Urinary bladder (tissue), 3 donors: ENCODE measurements at regions not wholly inside any gene's neighbourhood (a gene's known extent, or its start where the extent isn't known, plus 50 kb on each side); places are given as distances from the start of the nearest gene placed in this dataset.
"Not testable (repeated sequence)": the region's sequence is repeated elsewhere in the genome, so short reads cannot be mapped to it uniquely, and the experiment has no call there.

Experiments used
- DNase-seq: peaks from one replicate; pipeline ENCODE4 v3.0.0-alpha.2; 2015; ENCODE audit errors: extremely low spot score
- H3K27ac ChIP-seq: one replicate; pipeline ENCODE4 v1.5.1; 2013; ENCODE audit warnings: low read depth, mild to moderate bottlenecking, moderate library complexity
- H3K36me3 ChIP-seq: one replicate; pipeline ENCODE4 v1.6.1; 2013; ENCODE audit warnings: mild to moderate bottlenecking, moderate library complexity; ENCODE audit not compliant: insufficient read depth
- H3K4me1 ChIP-seq: one replicate; pipeline ENCODE4 v1.6.1; 2013; ENCODE audit warnings: mild to moderate bottlenecking, moderate library complexity; ENCODE audit not compliant: insufficient read depth
- H3K4me3 ChIP-seq: one replicate; pipeline ENCODE4 v1.5.1; 2013; ENCODE audit warnings: low read depth, low read length
- WGBS: extraction: QIAGEN DNeasy Blood & Tissue Kit; methylation state at CpG from one replicate; pipeline ENCODE4 v1.1.7; 2013; 5-methylcytosine and 5-hydroxymethylcytosine counted together
- donor health status: healthy with polysubstance abuse.
- donor health status: healthy.

GRCh38 chr2:138414014-138414413, 87.6 kb upstream of the SPOPL start:
- H3K4me3 ChIP-seq, result no peak overlapping the region
- no peak for DNase-seq
- no peaks in the 10 kb centered on the region for H3K4me1 ChIP-seq
- H3K27ac ChIP-seq, result no peak overlapping the region
- 96% methylated on average over 1 of the region's 1 CpG for WGBS
- no peaks in the 10 kb centered on the region for H3K36me3 ChIP-seq

- Histone ChIP-seq H3K27ac (no peak overlapping the region), H3K4me3 (no peak overlapping the region), H3K36me3 (no peaks in the 10 kb centered on the region), H3K4me1 (no peaks in the 10 kb centered on the region)
- no peak for DNase-seq
- 72% methylated on average over 5 of the region's 5 CpGs for WGBS
Observed at GRCh38 chr2:138415985-138416384, 85.6 kb upstream of the SPOPL start.

GRCh38 chr2:138418453-138418852, 83.1 kb upstream of the SPOPL start:
- Histone ChIP-seq H3K4me3 (no peak overlapping the region), H3K36me3 (no peaks in the 10 kb centered on the region), H3K4me1 (no peaks in the 10 kb centered on the region), H3K27ac (no peak overlapping the region)
- 93% methylated on average over 2 of the region's 2 CpGs for WGBS
- no peak for DNase-seq

GRCh38 chr2:138421315-138421970, 80.1 kb upstream of the SPOPL start:
- no peaks in the 10 kb centered on the region for H3K36me3 ChIP-seq
- H3K4me3 ChIP-seq, result no peak overlapping the region
- no peak overlapping the region for H3K27ac ChIP-seq
- no peak for DNase-seq
- H3K4me1 ChIP-seq, result no peaks in the 10 kb centered on the region
- 75% methylated on average over 3 of the region's 3 CpGs for WGBS

GRCh38 chr2:138421971-138422335, 79.6 kb upstream of the SPOPL start:
- no peak for DNase-seq
- H3K36me3 ChIP-seq, result no peaks in the 10 kb centered on the region
- H3K4me3 ChIP-seq, result no peak overlapping the region
- H3K27ac ChIP-seq, result no peak overlapping the region
- no peaks in the 10 kb centered on the region for H3K4me1 ChIP-seq

- WGBS, result 89% methylated on average over 2 of the region's 2 CpGs
- no peaks in the 10 kb centered on the region for H3K36me3 ChIP-seq
- DNase-seq, result no peak
Observed at GRCh38 chr2:138423198-138423597, 78.4 kb upstream of the SPOPL start.

GRCh38 chr2:138423745-138424144, 77.8 kb upstream of the SPOPL start:
- no peak overlapping the region for H3K4me3 ChIP-seq
- DNase-seq, result no peak
- WGBS, result 93% methylated on average over 1 of the region's 1 CpG
- H3K27ac ChIP-seq, result no peak overlapping the region
- H3K4me1 ChIP-seq, result no peaks in the 10 kb centered on the region
- no peaks in the 10 kb centered on the region for H3K36me3 ChIP-seq

More at GRCh38 chr2:138423198-138423597, 78.4 kb upstream of the SPOPL start:
- no peaks in the 10 kb centered on the region for H3K4me1 ChIP-seq
- H3K27ac ChIP-seq, result no peak overlapping the region
- no peak overlapping the region for H3K4me3 ChIP-seq

GRCh38 chr2:138424436-138425140, 77.0 kb upstream of the SPOPL start:
- no peaks in the 10 kb centered on the region for H3K36me3 ChIP-seq
- WGBS, result 91% methylated on average over 4 of the region's 4 CpGs
- H3K4me3 ChIP-seq, result no peak overlapping the region
- no peak for DNase-seq
- no peak overlapping the region for H3K27ac ChIP-seq
- no peaks in the 10 kb centered on the region for H3K4me1 ChIP-seq

GRCh38 chr2:138426116-138426515, 75.5 kb upstream of the SPOPL start:
- not testable (repeated sequence) for H3K27ac ChIP-seq, H3K36me3 ChIP-seq, DNase-seq, H3K4me3 ChIP-seq, H3K4me1 ChIP-seq
- 93% methylated on average over 5 of the region's 5 CpGs for WGBS

- no peak for DNase-seq
- Histone ChIP-seq H3K27ac (no peak overlapping the region), H3K4me3 (no peak overlapping the region), H3K4me1 (no peaks in the 10 kb centered on the region), H3K36me3 (no peaks in the 10 kb centered on the region)
- WGBS, result 87% methylated on average over 4 of the region's 4 CpGs
Observed at GRCh38 chr2:138428710-138429440, 72.7 kb upstream of the SPOPL start.

- WGBS, result 70% methylated on average over 3 of the region's 3 CpGs
- DNase-seq, result no peak
- H3K36me3 ChIP-seq, result no peaks in the 10 kb centered on the region
- no peak overlapping the region for H3K27ac ChIP-seq
- peaks cover 3% of the 10 kb centered on the region for H3K4me1 ChIP-seq
- H3K4me3 ChIP-seq, result no peak overlapping the region
Observed at GRCh38 chr2:138430181-138430580, 71.4 kb upstream of the SPOPL start.

GRCh38 chr2:138432971-138433370, 68.6 kb upstream of the SPOPL start:
- WGBS, result 79% methylated on average over 2 of the region's 2 CpGs

GRCh38 chr2:138433995-138434951, 67.3 kb upstream of the SPOPL start:
- Histone ChIP-seq H3K36me3 (no peaks in the 10 kb centered on the region), H3K27ac (no peak overlapping the region), H3K4me3 (no peak overlapping the region), H3K4me1 (peaks cover 3% of the 10 kb centered on the region)
- DNase-seq, result no peak
- WGBS, result 69% methylated on average over 8 of the region's 8 CpGs

More at GRCh38 chr2:138432971-138433370, 68.6 kb upstream of the SPOPL start:
- H3K4me1 ChIP-seq, result peaks cover 3% of the 10 kb centered on the region
- no peak overlapping the region for H3K4me3 ChIP-seq
- DNase-seq, result no peak
- no peaks in the 10 kb centered on the region for H3K36me3 ChIP-seq
- H3K27ac ChIP-seq, result no peak overlapping the region
